Stimulated activated CD4-positive, alpha-beta T cell treated with anti-CD3 and anti-CD28 coated beads, TNF-alpha, amount 100 ng/mL, for 24 hours (primary cell): ENCODE measurements at regions not wholly inside any gene's neighbourhood (a gene's known extent, or its start where the extent isn't known, plus 50 kb on each side); places are given as distances from the start of the nearest gene placed in this dataset.
"Not testable (repeated sequence)": the region's sequence is repeated elsewhere in the genome, so short reads cannot be mapped to it uniquely, and the experiment has no call there.

Experiments
- DNase-seq, 3 experiments: peaks; one replicate each; pipeline ENCODE4 v3.0.0-alpha.2; 2020; ENCODE audit warnings: low read depth in 3 of 3

GRCh38 chr12:77220586-77220985, 155.2 kb upstream of the E2F7 start:
- DNase-seq: no peak

GRCh38 chr12:77218278-77218677, 152.9 kb upstream of the E2F7 start:
- DNase-seq: no peak

- DNase-seq: not testable (repeated sequence)
Observed at GRCh38 chr12:77216136-77216535, 150.8 kb upstream of the E2F7 start.

- no peak for DNase-seq
Observed at GRCh38 chr12:77214136-77214535, 148.8 kb upstream of the E2F7 start.

- DNase-seq: no peak
Observed at GRCh38 chr12:77213319-77213718, 147.9 kb upstream of the E2F7 start.

- no peak for DNase-seq
Observed at GRCh38 chr12:77210724-77211123, 145.4 kb upstream of the E2F7 start.

- DNase-seq: no peak
Observed at GRCh38 chr12:77204083-77204482, 138.7 kb upstream of the E2F7 start.

- no peak for DNase-seq
Observed at GRCh38 chr12:77202457-77203060, 137.2 kb upstream of the E2F7 start.

- no peak for DNase-seq
Observed at GRCh38 chr12:77189901-77190416, 124.6 kb upstream of the E2F7 start.

- no peak for DNase-seq
Observed at GRCh38 chr12:77189458-77189857, 124.1 kb upstream of the E2F7 start.

GRCh38 chr12:77179515-77179914, 114.1 kb upstream of the E2F7 start:
- DNase-seq: no peak

GRCh38 chr12:77167801-77168200, 102.4 kb upstream of the E2F7 start:
- DNase-seq: no peak

GRCh38 chr12:77166696-77167095, 101.3 kb upstream of the E2F7 start:
- DNase-seq: no peak

- DNase-seq: no peak
Observed at GRCh38 chr12:77163074-77164038, 98.0 kb upstream of the E2F7 start.

GRCh38 chr12:77161944-77162343, 96.6 kb upstream of the E2F7 start:
- DNase-seq: no peak

GRCh38 chr12:77160931-77161330, 95.6 kb upstream of the E2F7 start:
- DNase-seq: no peak

GRCh38 chr12:77153706-77154105, 88.3 kb upstream of the E2F7 start:
- no peak for DNase-seq

- no peak for DNase-seq
Observed at GRCh38 chr12:77152623-77153193, 87.3 kb upstream of the E2F7 start.

- DNase-seq: no peak
Observed at GRCh38 chr12:77151030-77151429, 85.7 kb upstream of the E2F7 start.

- DNase-seq: no peak
Observed at GRCh38 chr12:77133566-77133965, 68.2 kb upstream of the E2F7 start.

- DNase-seq: no peak
Observed at GRCh38 chr12:77131977-77132490, 66.7 kb upstream of the E2F7 start.

- no peak for DNase-seq
Observed at GRCh38 chr12:77130193-77130592, 64.8 kb upstream of the E2F7 start.
